ENCODE measurements at regions not wholly inside any gene's neighbourhood (a gene's known extent, or its start where the extent isn't known, plus 50 kb on each side); places are given as distances from the start of the nearest gene placed in this dataset.

GRCh38 chr2:198340846-198341245, 536.5 kb downstream of the PLCL1 start:
- TF ChIP-seq CTCF (IDR thresholded peaks at IDR 0.05), result no peak
- no peak for TF ChIP-seq ZFX (IDR thresholded peaks at IDR 0.05; ENCODE audit: borderline replicate concordance)

All from 22Rv1 (cell line).